ENCODE measurements at regions not wholly inside any gene's neighbourhood (a gene's known extent, or its start where the extent isn't known, plus 50 kb on each side); places are given as distances from the start of the nearest gene placed in this dataset.

DNA sequence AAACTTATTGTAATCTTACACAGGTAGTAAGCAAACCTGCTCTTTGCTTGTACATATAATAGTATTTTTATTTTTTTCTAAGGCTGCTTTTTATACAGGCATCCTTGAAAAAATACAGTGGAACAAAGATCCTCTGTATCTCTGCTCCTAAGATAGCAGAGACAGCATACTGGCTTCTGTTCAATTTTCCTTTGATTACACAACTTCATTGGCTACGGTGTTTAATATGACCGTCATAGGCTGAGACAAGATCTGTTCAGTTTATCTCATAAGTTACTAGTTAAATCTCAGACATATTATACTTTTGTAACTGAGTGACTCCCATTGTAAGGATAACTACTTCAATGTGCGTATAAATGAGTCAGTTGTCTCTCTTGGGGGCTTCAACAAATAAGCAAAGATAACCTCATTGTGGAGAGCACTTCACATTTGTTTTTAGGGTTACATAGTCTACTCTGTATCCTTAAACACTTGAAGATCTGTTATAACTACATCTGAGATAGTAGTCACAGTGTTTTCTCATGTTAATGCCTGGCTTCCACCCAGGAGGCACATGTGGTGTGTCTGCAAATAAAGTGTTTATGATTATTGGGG, 166.1 kb downstream of the KDM5D start:
- Histone ChIP-seq H3K4me3 (no peak overlapping the region), H3K4me1 (no peaks in the 10 kb centered on the region), H3K27ac (no peak overlapping the region), H3K9me3 (no peaks in the 10 kb centered on the region), H3K36me3 (no peaks in the 10 kb centered on the region), H3K27me3 (no peaks in the 10 kb centered on the region)
- intact Hi-C loops (cut with DNase I), result no loop called here
- DNase-seq (no peak), ATAC-seq (no peak)
- TF ChIP-seq, protein P1, sequence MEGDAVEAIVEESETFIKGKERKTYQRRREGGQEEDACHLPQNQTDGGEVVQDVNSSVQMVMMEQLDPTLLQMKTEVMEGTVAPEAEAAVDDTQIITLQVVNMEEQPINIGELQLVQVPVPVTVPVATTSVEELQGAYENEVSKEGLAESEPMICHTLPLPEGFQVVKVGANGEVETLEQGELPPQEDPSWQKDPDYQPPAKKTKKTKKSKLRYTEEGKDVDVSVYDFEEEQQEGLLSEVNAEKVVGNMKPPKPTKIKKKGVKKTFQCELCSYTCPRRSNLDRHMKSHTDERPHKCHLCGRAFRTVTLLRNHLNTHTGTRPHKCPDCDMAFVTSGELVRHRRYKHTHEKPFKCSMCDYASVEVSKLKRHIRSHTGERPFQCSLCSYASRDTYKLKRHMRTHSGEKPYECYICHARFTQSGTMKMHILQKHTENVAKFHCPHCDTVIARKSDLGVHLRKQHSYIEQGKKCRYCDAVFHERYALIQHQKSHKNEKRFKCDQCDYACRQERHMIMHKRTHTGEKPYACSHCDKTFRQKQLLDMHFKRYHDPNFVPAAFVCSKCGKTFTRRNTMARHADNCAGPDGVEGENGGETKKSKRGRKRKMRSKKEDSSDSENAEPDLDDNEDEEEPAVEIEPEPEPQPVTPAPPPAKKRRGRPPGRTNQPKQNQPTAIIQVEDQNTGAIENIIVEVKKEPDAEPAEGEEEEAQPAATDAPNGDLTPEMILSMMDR (IDR thresholded peaks at IDR 0.05), result no peak

DNA sequence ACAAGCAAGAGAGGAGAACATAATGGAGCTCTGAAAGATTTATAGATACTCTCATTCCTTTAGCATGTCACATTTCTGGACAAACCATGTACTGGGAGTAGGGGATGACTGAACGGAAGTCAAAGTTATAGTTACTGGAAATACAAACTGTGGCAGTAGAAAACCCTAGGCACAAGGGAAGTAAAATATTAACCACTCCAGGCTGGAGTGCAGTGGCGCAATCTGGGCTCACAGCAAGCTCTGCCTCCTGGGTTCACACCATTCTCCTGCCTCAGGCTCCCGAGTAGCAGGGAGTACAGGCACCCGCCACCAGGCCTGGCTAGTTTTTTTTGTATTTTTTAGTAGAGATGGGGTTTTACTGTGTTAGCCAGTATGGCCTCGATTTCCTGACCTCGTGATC, 167.3 kb downstream of the KDM5D start:
- ATAC-seq (peak; percentile 24), DNase-seq (no peak)
- H3K36me3 ChIP-seq, result no peaks in the 10 kb centered on the region
- intact Hi-C loops (cut with DNase I), result no loop called here
- no peaks in the 10 kb centered on the region for H3K27me3 ChIP-seq
- H3K27ac ChIP-seq, result no peak overlapping the region
- no peaks in the 10 kb centered on the region for H3K4me1 ChIP-seq
- no peaks in the 10 kb centered on the region for H3K9me3 ChIP-seq
- TF ChIP-seq, protein P1 (IDR thresholded peaks at IDR 0.05), result no peak
- no peak overlapping the region for H3K4me3 ChIP-seq

DNA sequence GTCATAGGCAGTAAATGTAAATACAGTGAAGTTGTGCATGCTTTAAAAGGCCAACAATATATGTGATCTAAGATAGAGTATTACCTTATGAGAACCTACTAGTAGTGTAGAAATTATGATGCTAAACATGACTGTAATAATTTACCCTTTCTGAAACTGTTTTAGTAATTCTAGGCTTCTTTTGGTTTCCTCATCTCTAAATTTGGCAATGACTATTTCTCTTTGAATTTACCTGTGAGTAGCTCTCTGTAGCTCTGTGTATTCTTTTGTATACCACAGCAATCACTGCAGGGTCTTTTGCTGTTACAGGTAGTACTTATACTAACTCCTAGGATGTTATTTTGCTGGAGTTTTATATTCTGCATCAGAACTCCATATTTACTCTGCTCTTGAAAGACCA, 169.6 kb downstream of the KDM5D start:
- no peak overlapping the region for H3K4me3 ChIP-seq
- no peaks in the 10 kb centered on the region for H3K4me1 ChIP-seq
- no peaks in the 10 kb centered on the region for H3K27me3 ChIP-seq
- H3K9me3 ChIP-seq, result no peaks in the 10 kb centered on the region
- H3K27ac ChIP-seq, result no peak overlapping the region
- no peaks in the 10 kb centered on the region for H3K36me3 ChIP-seq
- TF ChIP-seq, protein P1 (IDR thresholded peaks at IDR 0.05), result no peak
- intact Hi-C loops (cut with DNase I), result no loop called here
- DNase-seq (no peak), ATAC-seq (no peak)

DNA sequence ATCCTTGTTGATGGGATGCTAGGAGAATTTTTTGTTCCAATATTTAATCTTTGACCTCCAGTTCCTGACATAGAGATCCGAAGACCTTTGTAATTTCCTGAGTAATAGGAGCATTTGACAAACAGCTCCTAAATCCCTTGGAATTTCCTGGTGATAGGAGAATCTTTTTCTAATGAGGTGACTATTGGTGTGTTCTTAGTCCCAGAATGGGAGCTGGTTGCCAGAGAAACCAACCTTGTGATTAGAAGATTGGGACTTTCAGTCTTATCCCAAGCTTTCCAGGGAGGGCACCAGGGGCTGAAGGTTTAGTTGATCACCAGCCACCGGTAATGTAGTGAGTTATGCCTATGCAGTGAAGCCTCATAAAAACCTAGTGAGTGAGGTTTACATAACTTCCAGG, 170.9 kb downstream of the KDM5D start:
- no peak for ATAC-seq
- intact Hi-C loops (cut with DNase I), result no loop called here
- no peaks in the 10 kb centered on the region for H3K4me1 ChIP-seq
- no peak overlapping the region for H3K27ac ChIP-seq
- no peaks in the 10 kb centered on the region for H3K9me3 ChIP-seq
- no peaks in the 10 kb centered on the region for H3K36me3 ChIP-seq
- no peak for DNase-seq
- no peaks in the 10 kb centered on the region for H3K27me3 ChIP-seq
- H3K4me3 ChIP-seq, result no peak overlapping the region
- TF ChIP-seq, protein P1 (IDR thresholded peaks at IDR 0.05), result no peak

DNA sequence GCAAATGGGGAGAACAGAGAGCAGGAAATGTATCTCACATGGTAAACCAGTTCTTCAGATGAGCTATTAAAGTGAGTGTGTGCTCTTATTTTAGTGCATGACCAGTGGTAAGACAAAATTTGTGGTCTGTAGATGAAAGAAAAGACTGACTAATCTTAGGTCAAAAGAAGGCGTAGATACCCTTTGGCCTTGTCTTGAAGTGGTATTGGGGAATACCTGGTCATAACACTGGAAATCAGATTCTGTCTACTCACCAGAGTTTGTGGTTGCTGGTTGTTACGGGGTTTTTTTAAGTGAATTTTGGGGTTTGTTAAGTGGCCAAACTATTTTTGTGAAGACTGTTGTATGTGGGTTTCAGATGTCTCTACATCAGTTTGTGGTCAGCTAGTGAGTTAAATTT, 173.5 kb downstream of the KDM5D start:
- no peak for ATAC-seq
- Histone ChIP-seq H3K4me1 (no peaks in the 10 kb centered on the region), H3K36me3 (no peaks in the 10 kb centered on the region), H3K4me3 (no peak overlapping the region), H3K9me3 (no peaks in the 10 kb centered on the region), H3K27me3 (no peaks in the 10 kb centered on the region), H3K27ac (no peak overlapping the region)
- no peak for DNase-seq
- TF ChIP-seq, protein P1 (IDR thresholded peaks at IDR 0.05), result no peak
- intact Hi-C loops (cut with DNase I), result no loop called here

DNA sequence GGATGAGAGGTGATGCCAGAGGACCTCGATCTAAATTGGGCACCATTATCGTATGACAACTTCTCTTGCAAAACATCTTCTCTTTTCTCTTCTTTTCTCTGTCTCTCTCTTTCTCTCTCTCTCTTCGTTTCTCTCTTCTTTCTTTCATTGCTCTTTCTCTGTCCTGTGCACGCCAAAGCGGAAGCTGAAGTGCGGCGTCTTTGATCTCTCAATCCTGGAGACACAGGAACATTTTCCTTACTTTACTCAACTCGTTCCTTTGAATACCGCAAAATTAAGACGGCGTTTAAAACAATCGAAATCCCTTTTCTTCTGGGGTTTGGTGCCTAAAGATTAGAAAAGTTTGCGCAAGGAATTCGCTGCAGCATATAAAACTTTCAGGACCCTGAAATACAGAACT, 176.6 kb downstream of the KDM5D start:
- peak overlapping the region; percentile 70 for H3K4me3 ChIP-seq
- TF ChIP-seq, protein P1 (IDR thresholded peaks at IDR 0.05), result no peak
- ATAC-seq (no peak), DNase-seq (peak; percentile 46)
- H3K36me3 ChIP-seq, result no peaks in the 10 kb centered on the region
- H3K4me1 ChIP-seq, result no peaks in the 10 kb centered on the region
- intact Hi-C loops (cut with DNase I), result no loop called here
- no peaks in the 10 kb centered on the region for H3K27me3 ChIP-seq
- no peaks in the 10 kb centered on the region for H3K9me3 ChIP-seq
- H3K27ac ChIP-seq, result peak overlapping the region; percentile 89
